ENCODE measurements at regions not wholly inside any gene's neighbourhood (a gene's known extent, or its start where the extent isn't known, plus 50 kb on each side); places are given as distances from the start of the nearest gene placed in this dataset.
"Not testable (repeated sequence)": the region's sequence is repeated elsewhere in the genome, so short reads cannot be mapped to it uniquely, and the experiment has no call there.

DNA sequence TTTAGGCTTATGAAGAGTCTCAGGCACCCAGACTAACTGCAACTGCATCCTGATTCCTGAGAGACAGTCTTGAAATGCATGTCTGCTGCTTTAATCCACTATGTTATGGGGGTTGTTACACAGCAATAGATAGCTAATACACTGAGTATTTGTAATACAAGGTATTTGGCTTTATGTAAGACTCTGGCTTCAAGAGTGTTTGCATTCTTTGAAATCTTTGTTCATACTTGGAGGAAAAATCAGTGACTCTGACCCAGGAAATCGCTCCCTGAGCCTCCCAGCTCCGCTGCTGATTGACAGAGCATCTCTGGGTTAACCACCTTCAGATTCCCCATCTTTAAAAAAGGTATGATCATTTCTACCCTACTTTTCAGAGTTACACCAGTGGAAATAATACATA is 133.9 kb downstream of the MTPAP start:
- H3K27me3 ChIP-seq (ENCODE audit: insufficient read depth, low read length) = no peaks in the 10 kb centered on the region

DNA sequence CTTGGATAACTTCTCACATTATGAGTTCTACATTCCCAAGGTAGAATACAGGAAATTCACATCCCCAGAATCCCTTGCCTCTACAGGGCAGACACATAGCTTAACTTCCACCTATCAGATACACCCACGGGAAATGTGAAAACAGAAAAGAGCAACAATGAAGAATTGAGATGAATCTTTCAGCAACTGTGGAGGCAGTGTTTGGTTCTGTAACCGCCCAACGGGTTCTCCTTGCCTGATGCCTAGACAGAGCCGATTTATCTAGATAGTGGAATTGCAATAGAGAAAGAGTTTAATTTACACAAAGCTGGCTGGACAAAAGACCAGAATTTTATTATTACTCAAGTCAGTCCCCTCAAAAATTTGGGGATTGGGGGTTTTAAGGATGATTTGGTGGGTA is 138.8 kb downstream of the MTPAP start:
- Histone ChIP-seq H3K4me1 (ENCODE audit: insufficient read depth, low read length) (no peaks in the 10 kb centered on the region), H3K4me3 (ENCODE audit: low read length) (no peak overlapping the region), H3K9me3 (ENCODE audit: low read depth, low read length) (no peaks in the 10 kb centered on the region), H3K27me3 (ENCODE audit: insufficient read depth, low read length) (no peaks in the 10 kb centered on the region)

More for the DNA sequence above, 133.9 kb downstream of the MTPAP start:
- Histone ChIP-seq H3K4me3 (ENCODE audit: low read length) (no peak overlapping the region), H3K9me3 (ENCODE audit: low read depth, low read length) (no peaks in the 10 kb centered on the region), H3K4me1 (ENCODE audit: insufficient read depth, low read length) (peaks cover 7% of the 10 kb centered on the region)

DNA sequence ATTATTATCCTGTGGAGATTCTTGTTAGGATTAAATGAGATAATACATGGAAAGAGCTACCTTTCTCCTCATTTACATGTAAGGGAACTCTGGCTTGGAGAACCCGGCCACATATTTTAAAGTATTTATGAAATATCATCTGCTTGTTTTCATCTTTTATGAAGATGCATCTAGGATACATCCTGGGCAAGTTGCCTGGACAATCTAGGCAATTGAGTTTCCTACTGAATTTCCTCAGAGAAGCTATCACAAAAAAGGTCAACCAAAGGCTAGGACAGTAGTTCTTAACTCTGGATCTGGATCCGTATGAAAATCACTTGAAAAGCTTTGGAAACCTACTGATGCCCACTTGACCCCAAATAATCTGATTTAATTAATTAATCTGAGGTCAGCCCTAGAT is 140.7 kb downstream of the MTPAP start:
- no peaks in the 10 kb centered on the region for H3K27me3 ChIP-seq (ENCODE audit: insufficient read depth, low read length)
- no peaks in the 10 kb centered on the region for H3K9me3 ChIP-seq (ENCODE audit: low read depth, low read length)
- no peak overlapping the region for H3K4me3 ChIP-seq (ENCODE audit: low read length)
- no peaks in the 10 kb centered on the region for H3K4me1 ChIP-seq (ENCODE audit: insufficient read depth, low read length)

DNA sequence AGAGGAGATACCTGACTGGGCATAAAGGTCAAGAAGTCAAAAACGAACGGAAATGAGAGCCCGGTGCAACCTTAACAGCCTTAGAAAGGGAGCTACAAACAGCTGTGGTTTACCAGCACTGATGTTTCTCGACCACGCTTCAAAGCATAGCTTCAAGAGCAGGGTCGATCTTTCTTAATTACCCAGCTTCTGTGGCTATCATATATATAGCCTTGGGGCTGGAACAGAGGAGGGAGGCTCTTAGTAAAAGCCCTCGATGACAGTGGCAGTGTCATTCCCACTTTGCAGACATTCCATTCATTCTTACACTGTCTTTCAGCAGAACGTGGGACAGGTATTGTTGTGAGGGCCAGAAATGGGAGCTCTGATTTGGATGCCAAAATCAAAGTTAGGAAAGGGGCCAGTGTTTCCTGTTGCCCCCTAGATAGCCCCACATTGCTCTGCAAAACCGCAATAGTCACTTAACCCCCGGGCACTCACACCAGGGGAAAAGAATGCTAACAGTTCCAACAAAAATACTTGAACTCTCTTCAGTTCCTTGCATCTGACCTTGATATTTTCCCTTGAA is 141.5 kb downstream of the MTPAP start:
- H3K9me3 ChIP-seq (ENCODE audit: low read depth, low read length) = no peaks in the 10 kb centered on the region
- H3K4me3 ChIP-seq (ENCODE audit: low read length) = no peak overlapping the region
- no peaks in the 10 kb centered on the region for H3K27me3 ChIP-seq (ENCODE audit: insufficient read depth, low read length)
- H3K4me1 ChIP-seq (ENCODE audit: insufficient read depth, low read length) = no peaks in the 10 kb centered on the region

DNA sequence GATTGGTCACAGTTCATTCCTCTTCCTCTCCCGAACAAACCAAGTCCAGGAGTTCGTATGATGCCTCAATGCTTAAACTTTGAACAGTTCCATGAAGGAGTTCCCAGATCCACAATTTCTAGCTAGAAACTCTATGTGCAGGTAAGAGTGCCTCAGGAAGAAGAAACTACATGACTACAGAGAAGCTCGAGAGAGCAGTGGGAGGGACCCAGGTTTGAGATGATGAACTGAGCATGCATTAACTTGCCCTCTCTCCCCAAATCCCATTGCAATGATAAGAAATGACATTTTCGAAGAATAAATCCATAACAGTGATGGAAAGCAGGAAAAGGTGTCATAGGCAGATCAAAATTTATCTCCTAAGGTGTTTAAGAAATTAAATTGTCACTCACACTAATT is 140.6 kb upstream of the JCAD start:
- H3K4me3 ChIP-seq (ENCODE audit: low read length) = no peak overlapping the region
- no peaks in the 10 kb centered on the region for H3K27me3 ChIP-seq (ENCODE audit: insufficient read depth, low read length)
- H3K9me3 ChIP-seq (ENCODE audit: low read depth, low read length) = no peaks in the 10 kb centered on the region
- H3K4me1 ChIP-seq (ENCODE audit: insufficient read depth, low read length) = no peaks in the 10 kb centered on the region

DNA sequence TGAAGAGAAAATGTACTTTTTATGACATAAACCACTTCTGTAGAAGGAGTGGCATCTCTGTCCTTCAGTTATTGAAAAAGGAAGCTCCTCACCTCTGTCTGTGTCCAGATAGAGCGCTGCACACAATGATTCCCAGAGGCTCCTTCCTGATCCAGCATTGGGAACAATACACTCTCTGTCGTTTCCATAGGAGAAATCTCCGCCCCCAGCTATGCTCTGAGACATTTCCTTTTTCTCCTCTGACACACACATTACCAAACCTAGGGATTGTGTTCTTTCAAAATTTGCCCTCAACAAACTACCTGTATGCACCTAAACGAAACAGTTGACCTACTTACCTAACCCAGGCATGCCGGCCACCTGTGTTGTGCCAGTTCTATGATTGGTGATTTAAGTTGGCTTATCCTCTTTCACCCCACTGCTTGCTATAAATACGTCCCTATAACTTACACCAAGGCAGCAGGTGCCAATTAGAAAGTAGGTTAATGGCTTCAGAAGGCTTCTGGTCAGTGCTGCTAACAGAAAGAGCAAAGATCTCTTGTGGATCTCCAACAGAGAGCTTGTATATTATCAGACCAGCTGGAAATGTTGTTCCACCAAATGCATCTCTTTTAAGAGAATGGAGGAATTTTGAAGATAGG is 140.1 kb upstream of the JCAD start:
- H3K4me1 ChIP-seq (ENCODE audit: insufficient read depth, low read length) = no peaks in the 10 kb centered on the region
- H3K9me3 ChIP-seq (ENCODE audit: low read depth, low read length) = no peaks in the 10 kb centered on the region
- no peak overlapping the region for H3K4me3 ChIP-seq (ENCODE audit: low read length)
- H3K27me3 ChIP-seq (ENCODE audit: insufficient read depth, low read length) = no peaks in the 10 kb centered on the region

DNA sequence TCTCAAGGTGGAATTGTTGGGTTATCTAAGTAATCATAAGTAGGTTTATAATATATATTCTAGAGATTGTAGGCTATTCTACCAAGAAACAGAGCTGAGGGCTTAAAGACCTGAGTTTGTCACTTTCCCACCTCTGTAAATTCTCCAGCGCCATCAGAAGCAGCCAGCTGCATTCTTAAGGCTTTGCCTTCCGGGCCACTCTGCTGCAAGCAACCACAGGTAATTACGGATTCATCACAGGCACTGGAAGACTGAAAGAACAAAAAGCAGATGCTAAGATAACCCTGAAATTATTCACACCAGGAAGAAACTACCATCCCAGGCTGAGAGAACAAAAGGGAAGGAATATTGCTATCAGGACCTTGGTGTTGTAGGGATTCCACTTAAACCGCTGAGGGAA is 137.8 kb upstream of the JCAD start:
- H3K27me3 ChIP-seq (ENCODE audit: insufficient read depth, low read length) = no peaks in the 10 kb centered on the region
- no peaks in the 10 kb centered on the region for H3K4me1 ChIP-seq (ENCODE audit: insufficient read depth, low read length)
- no peak overlapping the region for H3K4me3 ChIP-seq (ENCODE audit: low read length)
- H3K9me3 ChIP-seq (ENCODE audit: low read depth, low read length) = no peaks in the 10 kb centered on the region

DNA sequence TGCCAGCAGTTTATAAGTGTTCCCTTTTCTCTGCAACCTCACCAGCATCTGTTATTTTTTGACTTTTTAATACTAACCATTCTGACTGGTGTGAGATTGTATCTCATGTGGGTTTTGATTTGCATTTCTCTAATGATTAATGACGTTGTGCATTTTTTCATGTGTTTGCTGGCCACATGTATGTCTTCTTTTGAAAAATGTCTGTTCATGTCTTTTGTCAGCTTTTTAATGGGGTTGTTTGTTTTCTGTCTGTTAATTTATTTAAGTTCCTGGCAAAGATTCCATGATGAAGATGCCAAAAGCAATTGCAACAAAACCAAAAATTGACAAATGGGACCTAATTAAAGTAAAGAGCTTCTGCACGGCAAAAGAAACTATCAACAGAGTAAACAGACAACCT is 137.2 kb upstream of the JCAD start:
- H3K27me3 ChIP-seq (ENCODE audit: insufficient read depth, low read length); H3K9me3 ChIP-seq (ENCODE audit: low read depth, low read length); H3K4me3 ChIP-seq (ENCODE audit: low read length); H3K4me1 ChIP-seq (ENCODE audit: insufficient read depth, low read length): not testable (repeated sequence)

DNA sequence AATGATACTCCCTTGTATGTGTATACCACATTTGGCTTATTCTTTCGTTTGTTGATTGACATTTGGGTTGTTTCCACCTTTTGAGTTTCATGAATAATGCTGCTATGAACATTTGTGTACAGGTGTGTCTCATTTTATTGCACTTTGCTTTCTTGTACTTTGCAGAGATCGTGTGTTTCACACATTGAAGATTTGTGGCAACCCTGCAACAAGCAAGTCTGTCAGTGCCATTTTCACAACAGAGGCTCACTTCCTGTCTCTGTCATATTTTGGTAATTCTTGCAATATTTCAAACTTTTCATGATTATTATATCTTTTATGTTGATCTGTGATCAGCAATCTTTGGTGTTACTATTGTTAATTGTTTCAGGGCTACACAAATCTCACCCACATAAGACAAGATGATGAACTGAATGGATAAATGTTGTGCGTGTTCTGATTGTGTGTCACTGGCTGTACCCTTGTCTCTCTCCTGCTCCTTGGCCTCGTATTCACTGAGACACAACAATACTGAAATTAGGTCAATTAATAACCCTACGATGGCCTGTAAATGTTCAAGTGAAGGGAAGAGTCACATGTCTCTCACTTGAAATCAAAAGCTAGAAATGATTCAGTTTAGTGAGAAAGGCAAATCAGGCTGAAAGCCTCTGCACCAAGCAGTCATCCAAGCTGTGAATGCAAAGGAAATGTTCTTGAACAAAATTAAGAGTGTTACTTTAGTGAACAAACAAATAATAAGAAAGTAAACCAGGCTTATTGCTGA is 133.6 kb upstream of the JCAD start:
- H3K9me3 ChIP-seq (ENCODE audit: low read depth, low read length) = no peaks in the 10 kb centered on the region
- no peaks in the 10 kb centered on the region for H3K27me3 ChIP-seq (ENCODE audit: insufficient read depth, low read length)
- no peak overlapping the region for H3K4me3 ChIP-seq (ENCODE audit: low read length)
- H3K4me1 ChIP-seq (ENCODE audit: insufficient read depth, low read length) = no peaks in the 10 kb centered on the region

DNA sequence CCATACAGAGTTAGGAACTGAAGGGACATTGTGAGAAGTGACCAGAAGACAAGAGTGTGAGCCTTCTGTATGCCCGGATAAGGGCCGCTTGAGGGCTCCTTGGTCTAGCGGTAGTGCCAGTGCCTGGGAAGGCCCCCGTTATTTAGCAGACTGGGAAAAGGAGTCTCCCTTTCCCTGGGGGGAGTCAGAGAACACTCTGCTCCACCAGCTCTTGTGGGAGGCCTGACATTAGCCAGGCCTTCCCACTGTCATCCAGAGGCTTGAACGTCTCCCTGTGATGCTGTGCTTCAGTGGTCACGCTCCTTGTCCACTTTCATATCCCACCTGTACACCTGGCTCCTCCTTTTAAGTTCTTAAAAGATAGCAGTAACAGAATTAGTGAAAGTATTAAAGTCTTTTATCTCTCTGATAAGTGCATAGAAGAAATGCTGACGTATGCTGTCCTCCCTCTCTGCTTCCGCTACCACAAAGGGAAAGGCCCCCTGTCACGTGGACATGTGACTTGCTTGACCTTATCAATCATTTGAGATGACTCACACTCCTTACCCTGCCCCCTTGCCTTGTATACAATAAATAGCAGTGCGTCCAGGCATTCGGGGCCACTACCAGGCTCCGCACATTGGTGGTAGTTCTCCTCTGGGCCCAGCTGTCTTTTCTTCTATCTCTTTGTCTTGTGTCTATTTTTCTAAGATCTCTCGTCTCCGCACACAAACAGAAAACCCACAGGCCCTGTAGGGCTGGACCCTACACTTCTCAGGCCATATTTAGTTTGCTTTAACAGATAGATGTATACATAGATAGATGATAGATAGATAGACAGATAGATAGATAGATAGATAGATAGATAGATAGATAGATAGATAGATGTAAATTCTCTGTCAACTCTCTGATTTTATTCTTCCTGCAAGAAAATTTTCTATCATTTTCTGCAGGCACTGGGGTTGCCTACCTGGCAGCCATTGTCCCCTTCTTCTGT is 131.5 kb upstream of the JCAD start:
- H3K4me3 ChIP-seq (ENCODE audit: low read length) = no peak overlapping the region
- H3K9me3 ChIP-seq (ENCODE audit: low read depth, low read length) = no peaks in the 10 kb centered on the region
- no peaks in the 10 kb centered on the region for H3K27me3 ChIP-seq (ENCODE audit: insufficient read depth, low read length)
- H3K4me1 ChIP-seq (ENCODE audit: insufficient read depth, low read length) = no peaks in the 10 kb centered on the region

DNA sequence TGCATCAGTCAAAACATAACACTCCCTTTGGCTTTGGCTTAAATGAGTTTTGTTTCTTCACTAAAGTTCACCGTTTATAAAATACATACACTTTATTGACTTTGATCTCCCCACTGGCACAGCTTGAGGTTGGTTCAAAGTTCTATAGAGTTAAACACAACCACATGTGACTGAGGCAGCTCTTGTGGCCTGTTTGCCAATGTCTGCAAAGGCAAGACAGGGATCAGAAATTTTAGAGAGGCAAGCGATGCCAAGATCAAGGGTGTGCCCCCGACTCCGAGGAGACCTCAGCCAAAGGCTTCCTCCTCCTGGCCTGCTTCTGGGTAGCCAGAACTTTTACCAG is 129.8 kb upstream of the JCAD start:
- H3K4me1 ChIP-seq (ENCODE audit: insufficient read depth, low read length) = no peaks in the 10 kb centered on the region
- no peak overlapping the region for H3K4me3 ChIP-seq (ENCODE audit: low read length)
- no peaks in the 10 kb centered on the region for H3K27me3 ChIP-seq (ENCODE audit: insufficient read depth, low read length)
- no peaks in the 10 kb centered on the region for H3K9me3 ChIP-seq (ENCODE audit: low read depth, low read length)

DNA sequence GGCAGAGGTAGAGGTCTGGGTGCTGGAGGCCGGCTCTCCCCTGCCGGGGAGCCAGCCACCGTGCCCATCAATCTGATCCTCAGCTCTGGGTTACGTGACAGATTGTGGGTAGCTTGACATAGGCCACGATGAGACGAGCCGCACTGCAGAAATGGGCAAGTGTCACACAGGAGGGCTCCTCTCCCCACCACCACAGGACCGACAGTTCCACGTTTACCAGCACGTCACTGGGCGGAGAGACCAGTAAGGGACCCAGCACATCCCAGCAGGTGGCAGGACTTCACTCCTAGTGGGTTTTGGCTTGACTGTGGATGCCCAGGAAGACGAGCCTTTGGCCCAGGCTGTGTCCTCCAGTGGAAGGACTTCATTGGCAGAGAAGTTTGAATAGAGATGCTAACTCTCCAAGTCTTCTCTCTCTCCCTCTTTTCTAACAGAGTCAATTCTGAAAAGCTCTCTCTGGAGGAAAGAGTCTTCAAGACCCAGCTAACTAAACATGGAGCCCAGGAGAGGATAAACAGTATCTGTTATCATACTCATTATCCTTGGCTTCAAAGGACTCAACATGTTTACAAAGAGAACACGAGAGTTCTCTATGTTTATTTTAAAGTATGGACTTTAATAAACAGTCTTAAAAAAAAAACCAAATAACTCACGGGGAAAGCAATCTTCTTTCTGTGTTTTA is 129.3 kb upstream of the JCAD start:
- H3K9me3 ChIP-seq (ENCODE audit: low read depth, low read length) = no peaks in the 10 kb centered on the region
- H3K27me3 ChIP-seq (ENCODE audit: insufficient read depth, low read length) = no peaks in the 10 kb centered on the region
- no peaks in the 10 kb centered on the region for H3K4me1 ChIP-seq (ENCODE audit: insufficient read depth, low read length)
- H3K4me3 ChIP-seq (ENCODE audit: low read length) = no peak overlapping the region

DNA sequence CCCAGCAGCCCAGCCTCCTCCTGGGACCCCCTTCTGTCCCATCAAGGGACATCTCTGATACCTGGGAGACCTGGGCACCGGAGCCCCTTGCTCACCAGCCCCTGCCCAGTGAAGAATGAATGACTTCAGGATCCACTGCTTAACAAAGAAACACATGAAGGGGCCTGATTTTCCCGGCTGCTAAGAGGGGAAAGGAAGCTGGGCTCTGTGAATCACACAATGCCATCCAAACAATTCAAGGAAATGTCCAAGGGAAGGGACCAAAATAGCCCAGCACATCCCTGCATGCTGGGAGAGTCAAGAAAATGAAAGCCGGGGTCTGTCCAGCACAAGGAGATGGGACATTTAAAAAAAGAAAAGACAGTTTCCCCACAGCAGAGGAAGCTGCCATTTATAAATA is 128.7 kb upstream of the JCAD start:
- Histone ChIP-seq H3K27me3 (ENCODE audit: insufficient read depth, low read length) (no peaks in the 10 kb centered on the region), H3K4me3 (ENCODE audit: low read length) (no peak overlapping the region), H3K4me1 (ENCODE audit: insufficient read depth, low read length) (no peaks in the 10 kb centered on the region), H3K9me3 (ENCODE audit: low read depth, low read length) (no peaks in the 10 kb centered on the region)

DNA sequence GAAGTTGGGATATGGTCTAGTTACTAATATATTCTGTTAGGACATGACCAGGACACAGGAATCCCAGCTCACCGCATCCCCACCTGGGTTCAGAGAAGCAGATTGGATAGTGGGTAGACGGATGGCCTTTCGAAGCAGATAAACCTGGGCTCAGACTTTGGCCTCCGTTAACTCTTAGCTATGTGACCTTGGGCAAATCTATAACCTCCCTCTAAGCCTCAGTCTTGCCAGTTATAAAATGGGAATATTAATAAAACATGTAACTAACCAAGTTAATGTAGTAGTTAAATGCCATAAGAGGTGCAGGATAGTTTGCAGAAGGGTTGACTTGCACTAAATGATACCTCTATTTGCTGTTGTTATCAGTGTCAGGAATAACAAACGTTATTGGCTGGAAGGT is 127.6 kb upstream of the JCAD start:
- Histone ChIP-seq H3K4me1 (ENCODE audit: insufficient read depth, low read length) (no peaks in the 10 kb centered on the region), H3K9me3 (ENCODE audit: low read depth, low read length) (no peaks in the 10 kb centered on the region), H3K4me3 (ENCODE audit: low read length) (no peak overlapping the region), H3K27me3 (ENCODE audit: insufficient read depth, low read length) (no peaks in the 10 kb centered on the region)
